Activated B cell treated with CpG ODN at 0.5 μM for 24 hours (primary cell): ENCODE measurements at regions not wholly inside any gene's neighbourhood (a gene's known extent, or its start where the extent isn't known, plus 50 kb on each side); places are given as distances from the start of the nearest gene placed in this dataset.

ENCODE experiments used
- ATAC-seq: fragments of 200-7000 bp; cut with Tn5 transposase; one replicate; pipeline ENCODE4 v1.10.0; 2021; ENCODE audit warnings: low read depth, mild to moderate bottlenecking, moderate library complexity
- CTCF ChIA-PET: fragments of 350-600 bp; sonication (Branson Sonifier 250); formaldehyde crosslinking; loops from one replicate; lab custom pipeline; 2021; ENCODE audit warnings: antibody characterized with exemption; lab: Charles Lee
- POLR2A ChIA-PET: fragments of 350-600 bp; sonication (Branson Sonifier 250); formaldehyde crosslinking; loops from one replicate; lab custom pipeline; 2021; ENCODE audit warnings: antibody characterized with exemption; lab: Charles Lee
- DNase-seq: peaks from one replicate; pipeline ENCODE4 v3.0.0; 2022
- H3K27ac Mint-ChIP-seq: one replicate; pipeline ENCODE4 v1.8.0; 2020; ENCODE audit warnings: mixed read lengths
- H3K27me3 Mint-ChIP-seq: one replicate; pipeline ENCODE4 v1.8.0; 2021; ENCODE audit warnings: mixed read lengths
- H3K36me3 Mint-ChIP-seq: one replicate; pipeline ENCODE4 v1.8.0; 2021; ENCODE audit warnings: low read depth, mixed read lengths
- H3K4me1 Mint-ChIP-seq: one replicate; pipeline ENCODE4 v1.8.0; 2021; ENCODE audit warnings: mixed read lengths
- H3K4me3 Mint-ChIP-seq: one replicate; pipeline ENCODE4 v1.8.0; 2020; ENCODE audit warnings: mild to moderate bottlenecking, mixed read lengths
- H3K9me3 Mint-ChIP-seq: one replicate; pipeline ENCODE4 v1.8.0; 2020; ENCODE audit warnings: mixed read lengths
- CTCF ChIP-seq: fragments of 200-600 bp; IDR thresholded peaks from one replicate; pipeline ENCODE4 v1.8.0; 2022; ENCODE audit warnings: antibody characterized with exemption, mild to moderate bottlenecking
- intact Hi-C: fragments of 100-400 bp; cut with micrococcal nuclease; formaldehyde crosslinking; loops from one replicate; pipeline ENCODE4 v1.15.1; 2024

GRCh38 chr4:181819946-181820345 is 423.3 kb upstream of the TENM3 start:
- Mint-ChIP-seq H3K27ac (no peak overlapping the region), H3K4me1 (no peaks in the 10 kb centered on the region), H3K9me3 (peaks cover 6% of the 10 kb centered on the region), H3K36me3 (no peaks in the 10 kb centered on the region), H3K4me3 (no peak overlapping the region), H3K27me3 (no peaks in the 10 kb centered on the region)
- ATAC-seq = no peak
- no peak for DNase-seq
- CTCF ChIA-PET = no interaction called here
- no peak for TF ChIP-seq CTCF
- POLR2A ChIA-PET = no interaction called here
- intact Hi-C loops = no loop called here

GRCh38 chr4:181820553-181820952 is 422.6 kb upstream of the TENM3 start:
- ChIA-PET CTCF (no interaction called here), POLR2A (no interaction called here)
- DNase-seq (no peak), ATAC-seq (no peak)
- H3K27ac Mint-ChIP-seq = no peak overlapping the region
- no peaks in the 10 kb centered on the region for H3K4me1 Mint-ChIP-seq
- no peak for TF ChIP-seq CTCF
- H3K9me3 Mint-ChIP-seq = peaks cover 6% of the 10 kb centered on the region
- H3K4me3 Mint-ChIP-seq = no peak overlapping the region
- intact Hi-C loops = no loop called here
- no peaks in the 10 kb centered on the region for H3K36me3 Mint-ChIP-seq
- no peaks in the 10 kb centered on the region for H3K27me3 Mint-ChIP-seq

GRCh38 chr4:181821039-181822004 is 421.9 kb upstream of the TENM3 start:
- intact Hi-C loops = no loop called here
- no peaks in the 10 kb centered on the region for H3K4me1 Mint-ChIP-seq
- no peaks in the 10 kb centered on the region for H3K27me3 Mint-ChIP-seq
- ChIA-PET POLR2A (no interaction called here), CTCF (no interaction called here)
- TF ChIP-seq CTCF = no peak
- H3K27ac Mint-ChIP-seq = no peak overlapping the region
- no peak for ATAC-seq
- peaks cover 6% of the 10 kb centered on the region for H3K9me3 Mint-ChIP-seq
- no peak for DNase-seq
- no peak overlapping the region for H3K4me3 Mint-ChIP-seq
- H3K36me3 Mint-ChIP-seq = no peaks in the 10 kb centered on the region

GRCh38 chr4:181822005-181822375 is 421.2 kb upstream of the TENM3 start:
- intact Hi-C loops = no loop called here
- ChIA-PET CTCF (no interaction called here), POLR2A (no interaction called here)
- no peak overlapping the region for H3K4me3 Mint-ChIP-seq
- ATAC-seq (no peak), DNase-seq (no peak)
- H3K27ac Mint-ChIP-seq = no peak overlapping the region
- H3K36me3 Mint-ChIP-seq = no peaks in the 10 kb centered on the region
- no peaks in the 10 kb centered on the region for H3K27me3 Mint-ChIP-seq
- TF ChIP-seq CTCF = no peak
- peaks cover 6% of the 10 kb centered on the region for H3K9me3 Mint-ChIP-seq
- H3K4me1 Mint-ChIP-seq = no peaks in the 10 kb centered on the region

- POLR2A ChIA-PET = no interaction called here
These were observed 420.0 kb upstream of the TENM3 start for GRCh38 chr4:181823183-181823582.

More at GRCh38 chr4:181823183-181823582, 420.0 kb upstream of the TENM3 start:
- H3K4me1 Mint-ChIP-seq = no peaks in the 10 kb centered on the region
- H3K36me3 Mint-ChIP-seq = no peaks in the 10 kb centered on the region
- DNase-seq (no peak), ATAC-seq (no peak)
- CTCF ChIA-PET = no interaction called here
- intact Hi-C loops = no loop called here
- H3K9me3 Mint-ChIP-seq = peaks cover 4% of the 10 kb centered on the region
- H3K27ac Mint-ChIP-seq = no peak overlapping the region
- H3K27me3 Mint-ChIP-seq = no peaks in the 10 kb centered on the region
- TF ChIP-seq CTCF = no peak
- H3K4me3 Mint-ChIP-seq = no peak overlapping the region
